ENCODE measurements at regions not wholly inside any gene's neighbourhood (a gene's known extent, or its start where the extent isn't known, plus 50 kb on each side); places are given as distances from the start of the nearest gene placed in this dataset.
"Not testable (repeated sequence)": the region's sequence is repeated elsewhere in the genome, so short reads cannot be mapped to it uniquely, and the experiment has no call there.

GRCh38 chr10:57950442-57950974 lies 317.2 kb downstream of the IPMK start:
- DNase-seq = no peak

- no peak for DNase-seq
Observed at GRCh38 chr10:57948796-57949195, 318.9 kb downstream of the IPMK start.

- DNase-seq = no peak
Observed at GRCh38 chr10:57946833-57947232, 320.9 kb downstream of the IPMK start.

- DNase-seq = no peak
Observed at GRCh38 chr10:57943701-57944100, 324.0 kb downstream of the IPMK start.

- DNase-seq = no peak
Observed at GRCh38 chr10:57925045-57925444, 342.6 kb downstream of the IPMK start.

- no peak for DNase-seq
Observed at GRCh38 chr10:57921140-57921539, 346.6 kb downstream of the IPMK start.

GRCh38 chr10:57919864-57920263 lies 347.8 kb downstream of the IPMK start:
- DNase-seq = no peak

GRCh38 chr10:57917019-57917418 lies 350.7 kb downstream of the IPMK start:
- DNase-seq = no peak

- no peak for DNase-seq
Observed at GRCh38 chr10:57905861-57906260, 361.8 kb downstream of the IPMK start.

GRCh38 chr10:57905010-57905409 lies 362.7 kb downstream of the IPMK start:
- no peak for DNase-seq

- no peak for DNase-seq
Observed at GRCh38 chr10:57898231-57898630, 369.5 kb downstream of the IPMK start.

GRCh38 chr10:57897611-57898010 lies 370.1 kb downstream of the IPMK start:
- no peak for DNase-seq

- DNase-seq = no peak
Observed at GRCh38 chr10:57894361-57894760, 373.3 kb downstream of the IPMK start.

- DNase-seq = no peak
Observed at GRCh38 chr10:57891201-57892006, 376.3 kb downstream of the IPMK start.

GRCh38 chr10:57890691-57891090 lies 377.0 kb downstream of the IPMK start:
- no peak for DNase-seq

GRCh38 chr10:57885618-57885968 lies 382.1 kb downstream of the IPMK start:
- DNase-seq = not testable (repeated sequence)

GRCh38 chr10:57884965-57885617 lies 382.6 kb downstream of the IPMK start:
- DNase-seq = no peak

GRCh38 chr10:57884407-57884806 lies 383.3 kb downstream of the IPMK start:
- no peak for DNase-seq

GRCh38 chr10:57880446-57881227 lies 387.1 kb downstream of the IPMK start:
- DNase-seq = no peak

GRCh38 chr10:57874810-57875209 lies 392.9 kb downstream of the IPMK start:
- DNase-seq = no peak

- no peak for DNase-seq
Observed at GRCh38 chr10:57867241-57867640, 400.5 kb downstream of the IPMK start.

- DNase-seq = no peak
Observed at GRCh38 chr10:57864765-57865680, 402.7 kb downstream of the IPMK start.

Data from NCI-H2081 (cell line).